GM23338 (cell line): ENCODE measurements at regions not wholly inside any gene's neighbourhood (a gene's known extent, or its start where the extent isn't known, plus 50 kb on each side); places are given as distances from the start of the nearest gene placed in this dataset.

Experiments used
- ATAC-seq: fragments of 200-7000 bp; cut with Tn5 transposase; 3 replicates; pipeline ENCODE4 v1.9.1; 2020
- DNase-seq: peaks from one replicate; pipeline ENCODE4 v3.0.0-alpha.2; 2015; ENCODE audit warnings: low spot score
- H2AFZ ChIP-seq: fragments of 200-600 bp; sonication (generic); 2 replicates; pipeline ENCODE4 v1.8.0; 2016; ENCODE audit warnings: antibody characterized with exemption, mild to moderate bottlenecking, moderate library complexity
- H3F3A ChIP-seq: fragments of 200-600 bp; sonication (generic); replicated peaks from 2 replicates; pipeline ENCODE4 v1.8.0; 2017; ENCODE audit warnings: antibody characterized with exemption, mixed run types, low read depth
- H3K27ac ChIP-seq: fragments of 200-600 bp; sonication (generic); 2 replicates; pipeline ENCODE4 v1.6.1; 2016; ENCODE audit warnings: low read depth
- H3K27me3 ChIP-seq: fragments of 200-600 bp; sonication (generic); 2 replicates; pipeline ENCODE4 v1.8.0; 2016; ENCODE audit warnings: mild to moderate bottlenecking, mixed run types, moderate library complexity; ENCODE audit not compliant: insufficient read depth
- H3K36me3 ChIP-seq: fragments of 200-600 bp; sonication (generic); 2 replicates; pipeline ENCODE4 v1.8.0; 2016; ENCODE audit warnings: mild to moderate bottlenecking; ENCODE audit not compliant: insufficient read depth
- H3K4me1 ChIP-seq: fragments of 200-600 bp; sonication (generic); 2 replicates; pipeline ENCODE4 v1.8.0; 2016; ENCODE audit warnings: mild to moderate bottlenecking, moderate library complexity; ENCODE audit not compliant: insufficient read depth
- H3K4me2 ChIP-seq: fragments of 200-600 bp; sonication (generic); 2 replicates; pipeline ENCODE4 v1.7.1; 2017; ENCODE audit warnings: mixed run types
- H3K4me3 ChIP-seq: fragments of 200-600 bp; sonication (generic); 2 replicates; pipeline ENCODE4 v1.6.1; 2016; ENCODE audit warnings: mixed run types
- H3K79me2 ChIP-seq: fragments of 200-600 bp; sonication (generic); replicated peaks from 2 replicates; pipeline ENCODE4 v1.8.0; 2017; ENCODE audit warnings: mild to moderate bottlenecking; ENCODE audit not compliant: insufficient read depth
- H3K9me2 ChIP-seq: fragments of 200-600 bp; sonication (generic); 2 replicates; pipeline ENCODE4 v1.8.0; 2017; ENCODE audit not compliant: insufficient read depth
- H4K20me1 ChIP-seq: fragments of 200-600 bp; sonication (generic); replicated peaks from 2 replicates; pipeline ENCODE4 v1.8.0; 2017; ENCODE audit warnings: mild to moderate bottlenecking; ENCODE audit not compliant: insufficient read depth
- H3K27ac Mint-ChIP-seq: 2 replicates; pipeline ENCODE4 v1.8.0; 2020; ENCODE audit warnings: inconsistent platforms, mild to moderate bottlenecking, moderate library complexity, mixed read lengths
- H3K27me3 Mint-ChIP-seq: 3 replicates; pipeline ENCODE4 v1.8.0; 2022; ENCODE audit warnings: low read depth, mild to moderate bottlenecking, moderate library complexity, mixed read lengths, inconsistent platforms; ENCODE audit not compliant: insufficient read depth, poor library complexity
- H3K36me3 Mint-ChIP-seq: 3 replicates; pipeline ENCODE4 v1.8.0; 2021; ENCODE audit warnings: low read depth, mild to moderate bottlenecking, inconsistent platforms, moderate library complexity, mixed read lengths
- H3K4me1 Mint-ChIP-seq: 3 replicates; pipeline ENCODE4 v1.8.0; 2020; ENCODE audit warnings: mild to moderate bottlenecking, inconsistent platforms, mixed read lengths
- H3K4me3 Mint-ChIP-seq: 3 replicates; pipeline ENCODE4 v1.8.0; 2021; ENCODE audit warnings: moderate library complexity, mild to moderate bottlenecking, inconsistent platforms, mixed read lengths
- H3K9me3 Mint-ChIP-seq: 3 replicates; pipeline ENCODE4 v1.8.0; 2020; ENCODE audit warnings: moderate library complexity, mild to moderate bottlenecking, inconsistent platforms, mixed read lengths
- ETS1 ChIP-seq: IDR thresholded peaks from 2 replicates; pipeline ENCODE4 v1.6.1; 2016; ENCODE audit warnings: antibody characterized with exemption
- EZH2 ChIP-seq: fragments of 200-600 bp; sonication (generic); IDR thresholded peaks from one replicate; pipeline ENCODE4 v1.8.0; 2017; ENCODE audit warnings: antibody characterized with exemption, mild to moderate bottlenecking, low read depth; ENCODE audit not compliant: unreplicated experiment
- EZH2phosphoT487 ChIP-seq: fragments of 200-600 bp; sonication (generic); IDR thresholded peaks from one replicate; pipeline ENCODE4 v1.8.1; 2018; ENCODE audit warnings: antibody characterized with exemption; ENCODE audit not compliant: unreplicated experiment
- JUNB ChIP-seq: IDR thresholded peaks from one replicate; pipeline ENCODE4 v1.6.1; 2016; ENCODE audit warnings: antibody characterized with exemption; ENCODE audit not compliant: unreplicated experiment
- STAT1 ChIP-seq: IDR thresholded peaks from one replicate; pipeline ENCODE4 v1.6.1; 2016; ENCODE audit warnings: antibody characterized with exemption; ENCODE audit not compliant: unreplicated experiment
- ZNF114 ChIP-seq: fragments of 250-450 bp; sonication (Bioruptor Pico); IDR thresholded peaks from 2 replicates; pipeline ENCODE4 v1.5.0; 2020; ENCODE audit warnings: mild to moderate bottlenecking, moderate library complexity
- ZNF331 ChIP-seq: fragments of 250-450 bp; sonication (Bioruptor Pico); IDR thresholded peaks from 2 replicates; pipeline ENCODE4 v1.5.0; 2020; ENCODE audit warnings: low read depth, mild to moderate bottlenecking, moderate library complexity
- TF ChIP-seq, protein P1 (sequence below): fragments of 250-450 bp; sonication (Bioruptor Pico); IDR thresholded peaks from 2 replicates; pipeline ENCODE4 v1.5.0; 2020; ENCODE audit warnings: mild to moderate bottlenecking, moderate library complexity

DNA sequence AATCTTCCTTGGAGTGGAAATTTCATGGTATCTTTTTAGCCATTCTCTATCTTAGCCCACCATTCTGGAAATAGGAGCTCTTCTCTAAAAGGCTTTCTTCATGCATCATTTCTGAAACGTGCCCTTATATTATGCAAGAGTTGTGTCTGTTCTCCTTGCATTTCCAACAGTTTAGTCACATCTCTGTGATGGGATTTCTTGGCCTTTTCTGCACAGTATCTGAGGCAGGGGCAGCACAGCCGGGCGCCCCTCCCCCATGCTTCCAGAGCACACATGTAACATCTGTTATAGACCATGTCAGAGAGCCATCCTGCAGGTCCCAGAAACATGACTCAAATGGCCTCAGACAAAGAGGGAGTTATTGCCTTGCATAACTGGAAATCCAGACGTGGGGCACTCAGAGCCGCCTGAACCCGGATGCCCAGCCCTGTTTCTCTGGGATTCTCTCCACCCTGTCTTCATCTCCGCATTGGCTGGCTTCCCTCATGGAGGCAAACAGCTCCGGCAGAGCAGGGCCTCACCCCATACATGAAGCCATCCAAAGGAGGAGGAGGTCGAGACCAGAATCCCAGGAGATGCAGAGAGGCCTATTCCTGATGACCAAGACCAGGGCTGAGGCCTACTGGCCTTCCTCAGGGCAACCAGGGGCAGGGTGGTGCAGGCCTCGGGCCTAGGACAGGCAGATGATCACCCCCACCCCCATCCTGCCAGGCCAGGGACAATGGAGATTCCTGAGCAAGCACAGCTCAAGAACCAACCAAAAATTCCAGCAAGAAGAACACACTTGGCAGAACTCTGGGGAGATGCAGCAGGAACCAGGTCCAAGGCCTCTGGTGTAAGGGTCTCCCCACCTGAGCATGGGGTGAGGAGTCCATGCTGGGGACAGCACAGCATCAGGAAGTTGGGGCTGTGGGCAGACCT is 61.3 kb downstream of the IGLL5 start:
- Mint-ChIP-seq H3K27me3 (peaks cover 32% of the 10 kb centered on the region), H3K27ac (no peak overlapping the region)
- peaks cover 86% of the 10 kb centered on the region for H3K27me3 ChIP-seq

GRCh38 chr22:22949953-22950352 is 62.3 kb downstream of the IGLL5 start:
- TF ChIP-seq ETS1: no peak
- no peak for TF ChIP-seq EZH2
- no peak for TF ChIP-seq ZNF331 (CRISPR knock-in tag)
- no peak for TF ChIP-seq ZNF114 (CRISPR knock-in tag)
- no peak for TF ChIP-seq JUNB
- TF ChIP-seq EZH2phosphoT487: no peak
- H3K4me1 Mint-ChIP-seq: no peaks in the 10 kb centered on the region
- no peak overlapping the region for H3K27ac Mint-ChIP-seq
- no peaks in the 10 kb centered on the region for H3K79me2 ChIP-seq
- H3K4me3 ChIP-seq: no peak overlapping the region
- H3K4me1 ChIP-seq: no peaks in the 10 kb centered on the region
- H3K27ac ChIP-seq: no peak overlapping the region
- peaks cover 91% of the 10 kb centered on the region for H3K27me3 ChIP-seq
- 0 out of 2 replicates have a peak, but pooled peaks cover 2% of the 10 kb centered on the region for H3K9me2 ChIP-seq
- H2AFZ ChIP-seq: no peak overlapping the region
- H3K4me2 ChIP-seq: no peak overlapping the region
- no peak overlapping the region for H3K4me3 Mint-ChIP-seq
- H3K27me3 Mint-ChIP-seq: peaks cover 30% of the 10 kb centered on the region
- ATAC-seq (no peak), DNase-seq (no peak)
- H3K36me3 ChIP-seq: no peaks in the 10 kb centered on the region
- no peaks in the 10 kb centered on the region for H3K36me3 Mint-ChIP-seq
- H3F3A ChIP-seq: no peaks in the 10 kb centered on the region
- no peaks in the 10 kb centered on the region for H4K20me1 ChIP-seq
- H3K9me3 Mint-ChIP-seq: no peaks in the 10 kb centered on the region; the same call in 2 of the 3 replicates

More for the DNA sequence above, 61.3 kb downstream of the IGLL5 start:
- H3K36me3 ChIP-seq: no peaks in the 10 kb centered on the region
- DNase-seq (no peak), ATAC-seq (no peak)
- no peak for TF ChIP-seq JUNB
- Mint-ChIP-seq H3K4me1 (no peaks in the 10 kb centered on the region; the same call in 2 of the 3 replicates), H3K9me3 (no peaks in the 10 kb centered on the region; the same call in 2 of the 3 replicates), H3K36me3 (no peaks in the 10 kb centered on the region), H3K4me3 (no peak overlapping the region)
- no peaks in the 10 kb centered on the region for H4K20me1 ChIP-seq
- no peak overlapping the region for H2AFZ ChIP-seq
- 0 out of 2 replicates have a peak, but pooled peaks cover 2% of the 10 kb centered on the region for H3K9me2 ChIP-seq
- no peaks in the 10 kb centered on the region for H3F3A ChIP-seq
- no peaks in the 10 kb centered on the region for H3K79me2 ChIP-seq
- H3K27ac ChIP-seq: no peak overlapping the region
- H3K4me1 ChIP-seq: no peaks in the 10 kb centered on the region
- no peak overlapping the region for H3K4me3 ChIP-seq
- no peak overlapping the region for H3K4me2 ChIP-seq

GRCh38 chr22:22951035-22951434 is 63.4 kb downstream of the IGLL5 start:
- Histone ChIP-seq H3K4me3 (no peak overlapping the region), H3K27me3 (peaks cover 90% of the 10 kb centered on the region)
- H3K4me1 Mint-ChIP-seq: no peaks in the 10 kb centered on the region
- TF ChIP-seq EZH2 (no peak), ZNF114 (CRISPR knock-in tag) (no peak), JUNB (no peak), STAT1 (no peak)
- TF ChIP-seq, protein P1, sequence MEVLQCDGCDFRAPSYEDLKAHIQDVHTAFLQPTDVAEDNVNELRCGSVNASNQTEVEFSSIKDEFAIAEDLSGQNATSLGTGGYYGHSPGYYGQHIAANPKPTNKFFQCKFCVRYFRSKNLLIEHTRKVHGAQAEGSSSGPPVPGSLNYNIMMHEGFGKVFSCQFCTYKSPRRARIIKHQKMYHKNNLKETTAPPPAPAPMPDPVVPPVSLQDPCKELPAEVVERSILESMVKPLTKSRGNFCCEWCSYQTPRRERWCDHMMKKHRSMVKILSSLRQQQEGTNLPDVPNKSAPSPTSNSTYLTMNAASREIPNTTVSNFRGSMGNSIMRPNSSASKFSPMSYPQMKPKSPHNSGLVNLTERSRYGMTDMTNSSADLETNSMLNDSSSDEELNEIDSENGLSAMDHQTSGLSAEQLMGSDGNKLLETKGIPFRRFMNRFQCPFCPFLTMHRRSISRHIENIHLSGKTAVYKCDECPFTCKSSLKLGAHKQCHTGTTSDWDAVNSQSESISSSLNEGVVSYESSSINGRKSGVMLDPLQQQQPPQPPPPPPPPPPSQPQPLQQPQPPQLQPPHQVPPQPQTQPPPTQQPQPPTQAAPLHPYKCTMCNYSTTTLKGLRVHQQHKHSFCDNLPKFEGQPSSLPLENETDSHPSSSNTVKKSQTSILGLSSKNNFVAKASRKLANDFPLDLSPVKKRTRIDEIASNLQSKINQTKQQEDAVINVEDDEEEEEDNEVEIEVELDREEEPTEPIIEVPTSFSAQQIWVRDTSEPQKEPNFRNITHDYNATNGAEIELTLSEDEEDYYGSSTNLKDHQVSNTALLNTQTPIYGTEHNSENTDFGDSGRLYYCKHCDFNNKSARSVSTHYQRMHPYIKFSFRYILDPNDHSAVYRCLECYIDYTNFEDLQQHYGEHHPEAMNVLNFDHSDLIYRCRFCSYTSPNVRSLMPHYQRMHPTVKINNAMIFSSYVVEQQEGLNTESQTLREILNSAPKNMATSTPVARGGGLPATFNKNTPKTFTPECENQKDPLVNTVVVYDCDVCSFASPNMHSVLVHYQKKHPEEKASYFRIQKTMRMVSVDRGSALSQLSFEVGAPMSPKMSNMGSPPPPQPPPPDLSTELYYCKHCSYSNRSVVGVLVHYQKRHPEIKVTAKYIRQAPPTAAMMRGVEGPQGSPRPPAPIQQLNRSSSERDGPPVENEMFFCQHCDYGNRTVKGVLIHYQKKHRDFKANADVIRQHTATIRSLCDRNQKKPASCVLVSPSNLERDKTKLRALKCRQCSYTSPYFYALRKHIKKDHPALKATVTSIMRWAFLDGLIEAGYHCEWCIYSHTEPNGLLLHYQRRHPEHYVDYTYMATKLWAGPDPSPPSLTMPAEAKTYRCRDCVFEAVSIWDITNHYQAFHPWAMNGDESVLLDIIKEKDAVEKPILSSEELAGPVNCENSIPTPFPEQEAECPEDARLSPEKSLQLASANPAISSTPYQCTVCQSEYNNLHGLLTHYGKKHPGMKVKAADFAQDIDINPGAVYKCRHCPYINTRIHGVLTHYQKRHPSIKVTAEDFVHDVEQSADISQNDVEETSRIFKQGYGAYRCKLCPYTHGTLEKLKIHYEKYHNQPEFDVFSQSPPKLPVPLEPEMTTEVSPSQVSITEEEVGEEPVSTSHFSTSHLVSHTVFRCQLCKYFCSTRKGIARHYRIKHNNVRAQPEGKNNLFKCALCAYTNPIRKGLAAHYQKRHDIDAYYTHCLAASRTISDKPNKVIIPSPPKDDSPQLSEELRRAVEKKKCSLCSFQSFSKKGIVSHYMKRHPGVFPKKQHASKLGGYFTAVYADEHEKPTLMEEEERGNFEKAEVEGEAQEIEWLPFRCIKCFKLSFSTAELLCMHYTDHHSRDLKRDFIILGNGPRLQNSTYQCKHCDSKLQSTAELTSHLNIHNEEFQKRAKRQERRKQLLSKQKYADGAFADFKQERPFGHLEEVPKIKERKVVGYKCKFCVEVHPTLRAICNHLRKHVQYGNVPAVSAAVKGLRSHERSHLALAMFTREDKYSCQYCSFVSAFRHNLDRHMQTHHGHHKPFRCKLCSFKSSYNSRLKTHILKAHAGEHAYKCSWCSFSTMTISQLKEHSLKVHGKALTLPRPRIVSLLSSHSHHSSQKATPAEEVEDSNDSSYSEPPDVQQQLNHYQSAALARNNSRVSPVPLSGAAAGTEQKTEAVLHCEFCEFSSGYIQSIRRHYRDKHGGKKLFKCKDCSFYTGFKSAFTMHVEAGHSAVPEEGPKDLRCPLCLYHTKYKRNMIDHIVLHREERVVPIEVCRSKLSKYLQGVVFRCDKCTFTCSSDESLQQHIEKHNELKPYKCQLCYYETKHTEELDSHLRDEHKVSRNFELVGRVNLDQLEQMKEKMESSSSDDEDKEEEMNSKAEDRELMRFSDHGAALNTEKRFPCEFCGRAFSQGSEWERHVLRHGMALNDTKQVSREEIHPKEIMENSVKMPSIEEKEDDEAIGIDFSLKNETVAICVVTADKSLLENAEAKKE: no peak

More at GRCh38 chr22:22951035-22951434, 63.4 kb downstream of the IGLL5 start:
- H3K27me3 Mint-ChIP-seq: peaks cover 37% of the 10 kb centered on the region
- Histone ChIP-seq H4K20me1 (no peaks in the 10 kb centered on the region), H3K9me2 (0 out of 2 replicates have a peak, but pooled peaks cover 2% of the 10 kb centered on the region), H2AFZ (no peak overlapping the region), H3F3A (no peaks in the 10 kb centered on the region), H3K36me3 (no peaks in the 10 kb centered on the region), H3K27ac (no peak overlapping the region), H3K79me2 (no peaks in the 10 kb centered on the region), H3K4me2 (no peak overlapping the region), H3K4me1 (no peaks in the 10 kb centered on the region)
- no peak overlapping the region for H3K27ac Mint-ChIP-seq
- ATAC-seq: no peak
- H3K9me3 Mint-ChIP-seq: no peaks in the 10 kb centered on the region; the same call in 2 of the 3 replicates
- no peak for DNase-seq
- no peak overlapping the region for H3K4me3 Mint-ChIP-seq
- no peaks in the 10 kb centered on the region for H3K36me3 Mint-ChIP-seq
